Stimulated activated CD8-positive, alpha-beta memory T cell treated with anti-CD3 and anti-CD28 coated beads, Interleukin-15, amount 100 ng/mL, for 1 hour (primary cell): ENCODE measurements at regions not wholly inside any gene's neighbourhood (a gene's known extent, or its start where the extent isn't known, plus 50 kb on each side); places are given as distances from the start of the nearest gene placed in this dataset.
"Not testable (repeated sequence)": the region's sequence is repeated elsewhere in the genome, so short reads cannot be mapped to it uniquely, and the experiment has no call there.

Experiments
- DNase-seq: peaks from one replicate; pipeline ENCODE4 v3.0.0-alpha.2; 2020; ENCODE audit warnings: low read depth

- DNase-seq = no peak
These were observed 265.0 kb upstream of the NPSR1 start for GRCh38 chr7:34392972-34393371.

GRCh38 chr7:34396437-34397064 is 261.5 kb upstream of the NPSR1 start:
- DNase-seq = no peak

- DNase-seq = no peak
These were observed 256.2 kb upstream of the NPSR1 start for GRCh38 chr7:34401776-34402175.

- DNase-seq = no peak
These were observed 251.0 kb upstream of the NPSR1 start for GRCh38 chr7:34406848-34407530.

DNA sequence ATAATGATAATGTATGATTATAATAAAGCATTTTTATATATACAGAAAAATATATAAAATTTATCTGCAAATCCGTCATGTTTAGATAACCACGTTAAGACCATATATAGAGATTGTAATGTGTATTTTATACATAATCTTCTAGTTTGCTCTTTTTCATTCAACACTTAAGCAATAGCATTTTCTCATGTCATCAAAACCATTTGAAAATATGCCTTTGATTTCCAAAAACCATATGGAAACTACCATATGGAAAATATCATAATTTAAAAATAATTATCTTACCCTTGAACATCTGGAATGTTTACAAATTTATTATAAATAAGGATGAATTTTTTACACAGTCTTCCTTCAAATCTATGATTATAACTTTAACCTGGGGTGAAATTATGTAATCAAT is 250.4 kb upstream of the NPSR1 start:
- no peak for DNase-seq

GRCh38 chr7:34417781-34418180 is 240.2 kb upstream of the NPSR1 start:
- DNase-seq = no peak

DNA sequence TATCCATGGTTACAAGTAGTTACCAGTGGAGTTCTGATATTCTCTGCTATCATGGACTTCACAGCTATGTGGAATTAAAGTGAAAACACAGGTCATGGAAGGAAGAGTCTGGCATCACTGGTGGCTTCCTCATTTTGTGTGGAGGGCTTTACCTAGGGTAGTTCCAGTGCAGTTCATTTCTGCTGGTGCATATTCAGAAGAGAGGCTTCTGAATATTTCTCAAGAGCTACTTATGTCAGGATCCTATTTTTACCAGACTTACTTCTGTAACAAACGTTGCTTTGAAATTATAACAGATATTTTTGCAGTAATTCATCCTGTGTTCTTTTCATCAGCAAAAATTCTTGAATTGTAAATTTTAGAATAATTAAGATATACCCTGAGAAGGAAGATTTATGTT is 236.5 kb upstream of the NPSR1 start:
- DNase-seq = no peak

DNA sequence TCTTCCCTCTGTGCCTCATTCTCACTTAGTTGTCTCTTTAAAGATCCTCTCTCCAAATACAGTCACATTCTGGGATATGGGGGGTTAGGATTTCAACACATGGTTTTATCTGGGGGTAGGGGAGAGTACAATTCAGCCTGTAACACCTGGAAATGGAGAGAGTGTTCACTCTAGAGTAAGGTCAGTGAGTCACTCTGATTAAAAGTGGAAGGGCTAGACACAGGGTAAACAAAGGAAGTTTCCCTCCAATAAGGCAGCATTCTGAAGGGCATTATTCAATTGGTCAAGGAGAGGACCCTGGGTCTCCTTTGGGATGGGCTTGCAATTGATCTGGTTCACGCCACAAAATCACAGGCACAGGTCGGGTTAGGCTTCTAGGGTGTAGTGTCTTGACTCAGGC is 232.8 kb upstream of the NPSR1 start:
- no peak for DNase-seq

DNA sequence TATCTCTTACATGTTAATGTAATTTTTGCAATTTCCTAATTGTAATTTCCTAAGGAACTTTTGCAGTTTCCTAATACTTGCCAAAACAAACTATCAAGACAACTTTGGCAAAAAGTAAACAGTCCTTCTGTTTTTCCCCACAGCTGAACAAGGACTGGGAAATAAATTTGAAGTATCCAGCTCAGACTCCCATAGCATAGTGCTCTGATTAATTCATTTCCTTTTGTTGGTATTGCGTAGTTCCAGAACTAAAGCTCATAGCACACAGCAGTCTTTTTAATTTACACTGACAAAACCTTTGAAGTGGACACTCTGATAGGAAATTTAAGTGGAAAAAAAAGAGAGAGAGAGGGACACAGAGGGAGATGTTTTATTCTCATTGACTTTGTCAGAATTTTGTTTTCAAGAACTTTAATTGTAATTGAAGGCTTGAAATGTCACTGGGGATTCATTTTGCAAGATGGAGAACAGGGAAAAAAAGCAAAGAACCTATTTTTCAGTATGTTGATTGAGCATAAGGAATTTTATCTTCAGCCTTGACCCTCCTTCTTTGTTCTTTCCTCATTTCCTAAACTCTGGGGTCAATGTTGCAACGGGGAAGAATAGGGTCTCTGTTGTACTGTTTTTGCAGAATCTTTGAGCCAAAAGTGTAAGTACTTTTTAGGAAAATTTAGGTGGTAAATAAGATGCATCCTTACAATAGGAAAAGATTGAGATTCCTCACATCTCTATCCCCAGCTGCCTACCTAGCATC is 232.2 kb upstream of the NPSR1 start:
- no peak for DNase-seq

DNA sequence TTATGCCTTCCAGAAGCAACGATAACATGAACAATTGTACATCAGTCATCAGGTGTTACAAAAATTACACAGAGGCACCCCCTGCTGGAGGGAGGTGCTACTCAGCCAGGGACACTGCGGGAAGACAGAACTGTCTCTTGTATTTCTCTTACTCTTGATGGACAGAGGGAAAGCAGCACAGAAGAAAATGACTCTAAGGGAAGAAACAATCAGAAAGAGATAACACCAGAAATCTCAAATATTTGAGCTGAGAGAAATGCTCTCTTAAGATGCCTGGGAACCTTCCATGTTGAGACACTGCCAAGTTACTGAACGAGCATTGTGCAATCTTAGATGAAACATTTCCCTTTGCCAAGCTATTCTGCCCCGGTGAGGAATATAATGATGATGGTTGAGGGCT is 227.6 kb upstream of the NPSR1 start:
- no peak for DNase-seq

GRCh38 chr7:34438436-34438835 is 219.6 kb upstream of the NPSR1 start:
- no peak for DNase-seq

DNA sequence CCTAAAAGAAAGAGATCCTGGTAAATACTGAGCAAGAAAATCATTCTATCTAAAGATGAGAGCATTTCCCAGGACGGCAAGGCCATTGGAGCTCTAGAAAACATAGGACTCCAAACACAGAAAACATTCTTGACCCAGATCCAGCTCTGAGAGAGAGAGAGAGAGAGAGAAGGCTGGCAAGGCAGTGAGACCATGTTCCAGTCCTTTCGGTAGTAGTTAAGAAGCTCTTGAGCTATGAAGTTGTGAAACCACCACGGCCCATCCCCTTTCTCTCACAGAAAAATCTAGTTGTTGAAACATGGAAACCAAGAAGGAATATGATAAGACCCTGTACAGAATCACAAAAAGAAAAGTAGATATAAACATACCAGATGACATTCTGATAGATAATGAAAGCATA is 212.4 kb upstream of the NPSR1 start:
- DNase-seq = no peak

GRCh38 chr7:34448531-34448930 is 209.5 kb upstream of the NPSR1 start:
- not testable (repeated sequence) for DNase-seq

GRCh38 chr7:34449765-34450164 is 208.3 kb upstream of the NPSR1 start:
- no peak for DNase-seq

DNA sequence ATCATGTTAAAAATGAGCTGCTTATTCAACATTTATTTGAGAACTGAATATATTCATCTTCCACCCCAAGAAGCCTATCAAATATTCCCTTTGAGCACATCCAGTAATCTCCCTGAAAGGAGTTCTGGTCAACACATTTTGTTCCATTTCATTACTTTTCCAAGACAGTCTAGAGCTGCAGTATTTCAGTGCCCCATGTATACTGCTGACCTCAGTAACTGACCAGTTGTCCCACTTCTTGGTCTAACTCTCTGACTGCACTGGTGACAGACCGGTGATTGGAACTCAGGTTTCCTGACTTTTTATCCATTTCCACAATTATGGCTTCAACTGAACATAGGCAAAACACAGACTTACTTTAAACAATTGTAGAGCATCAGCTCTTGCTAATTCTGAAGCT is 206.8 kb upstream of the NPSR1 start:
- no peak for DNase-seq

GRCh38 chr7:34451923-34452322 is 206.1 kb upstream of the NPSR1 start:
- no peak for DNase-seq

DNA sequence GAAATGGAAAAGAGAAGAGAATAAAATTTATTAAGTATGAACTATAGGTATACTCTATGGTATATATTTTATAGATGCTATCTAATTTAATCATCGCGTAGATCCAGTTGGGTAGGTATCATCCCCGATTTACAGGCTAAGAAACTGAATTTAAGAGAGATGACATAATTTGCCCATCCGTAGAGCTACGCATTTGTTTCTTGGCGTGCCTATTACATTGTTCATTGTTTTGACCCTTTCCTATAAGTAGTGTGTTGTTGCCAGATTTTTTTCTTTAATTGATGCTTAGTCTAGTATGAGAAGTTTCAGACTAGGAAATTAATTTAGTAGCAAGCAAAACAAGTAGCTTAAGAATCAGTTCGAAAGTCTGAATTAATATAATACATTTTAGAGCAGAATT is 205.7 kb upstream of the NPSR1 start:
- no peak for DNase-seq

DNA sequence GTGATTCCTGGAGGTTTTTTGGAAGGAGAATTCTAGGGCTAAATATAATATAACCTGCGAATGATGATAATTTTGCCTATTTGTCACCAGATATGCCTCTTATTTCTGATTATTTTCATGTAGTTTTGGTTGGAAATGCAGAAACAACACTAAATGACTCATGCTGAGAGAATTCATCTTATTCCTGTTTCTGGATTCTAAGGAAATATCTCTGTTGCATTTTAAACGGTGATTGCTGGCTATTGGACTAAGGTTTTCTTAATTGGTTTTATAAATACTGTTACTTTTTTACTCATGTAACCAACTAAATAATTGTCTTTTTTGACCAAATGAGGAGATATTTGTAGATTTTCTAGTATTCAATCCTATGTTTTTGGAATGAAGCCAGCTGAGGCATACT is 204.9 kb upstream of the NPSR1 start:
- DNase-seq = no peak

GRCh38 chr7:34454381-34454780 is 203.6 kb upstream of the NPSR1 start:
- DNase-seq = no peak

- no peak for DNase-seq
These were observed 200.7 kb upstream of the NPSR1 start for GRCh38 chr7:34457329-34457728.

DNA sequence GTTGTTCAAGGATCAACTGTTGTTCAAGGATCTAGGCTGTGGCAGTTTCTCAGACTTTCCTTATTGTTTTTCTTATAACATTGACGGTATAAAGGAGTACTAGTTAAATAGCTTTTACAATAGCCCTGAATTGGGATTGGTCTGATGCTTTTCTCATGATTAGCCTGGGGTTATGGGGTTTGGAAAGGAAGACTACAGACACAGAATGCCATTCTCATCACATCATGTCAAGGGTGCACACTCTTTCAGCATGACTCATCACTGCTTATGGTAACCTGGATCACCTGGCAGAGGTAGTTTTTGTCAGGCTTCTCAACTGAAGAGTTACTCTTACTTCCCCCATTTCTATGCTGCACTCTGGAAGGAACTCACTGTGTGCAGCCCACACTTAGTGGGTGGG is 194.2 kb upstream of the NPSR1 start:
- no peak for DNase-seq

GRCh38 chr7:34471844-34472243 is 186.2 kb upstream of the NPSR1 start:
- no peak for DNase-seq

- DNase-seq = no peak
These were observed 171.6 kb upstream of the NPSR1 start for GRCh38 chr7:34486371-34486770.
